Mesothelial cell of epicardium (in vitro differentiated cells): ENCODE measurements at regions not wholly inside any gene's neighbourhood (a gene's known extent, or its start where the extent isn't known, plus 50 kb on each side); places are given as distances from the start of the nearest gene placed in this dataset.

Source experiments
- DNase-seq, 2 experiments: peaks; one replicate each; pipeline ENCODE4 v3.0.0; 2021; ENCODE audit warnings: low spot score in 2 of 2; ENCODE audit not compliant: unreplicated experiment in 2 of 2
- H3K27ac Mint-ChIP-seq: 2 replicates; pipeline ENCODE4 v1.8.0; 2021; ENCODE audit warnings: mixed read lengths
- H3K27me3 Mint-ChIP-seq: 2 replicates; pipeline ENCODE4 v1.8.0; 2021; ENCODE audit warnings: low read depth, mixed read lengths
- H3K36me3 Mint-ChIP-seq: 2 replicates; pipeline ENCODE4 v1.8.0; 2021; ENCODE audit warnings: mixed read lengths
- H3K4me1 Mint-ChIP-seq: 2 replicates; pipeline ENCODE4 v1.8.0; 2021; ENCODE audit warnings: mixed read lengths
- H3K4me3 Mint-ChIP-seq: 2 replicates; pipeline ENCODE4 v1.8.0; 2021; ENCODE audit warnings: mild to moderate bottlenecking, moderate library complexity, mixed read lengths
- H3K9me3 Mint-ChIP-seq: 2 replicates; pipeline ENCODE4 v1.8.0; 2021; ENCODE audit warnings: mixed read lengths
- CTCF ChIP-seq: fragments of 200-600 bp; sonication (generic); IDR thresholded peaks from one replicate; pipeline ENCODE4 v1.5.0; 2021; ENCODE audit warnings: antibody characterized with exemption; ENCODE audit not compliant: unreplicated experiment

GRCh38 chr3:176958560-176958959 is 238.7 kb downstream of the TBL1XR1 start:
- H3K4me1 Mint-ChIP-seq = peaks cover 8% of the 10 kb centered on the region
- TF ChIP-seq CTCF = no peak
- H3K36me3 Mint-ChIP-seq = no peaks in the 10 kb centered on the region
- no peak for DNase-seq
- no peak overlapping the region for H3K4me3 Mint-ChIP-seq
- H3K27me3 Mint-ChIP-seq = no peaks in the 10 kb centered on the region
- H3K9me3 Mint-ChIP-seq = peaks cover 22% of the 10 kb centered on the region
- no peak overlapping the region for H3K27ac Mint-ChIP-seq

- Mint-ChIP-seq H3K36me3 (no peaks in the 10 kb centered on the region), H3K27ac (no peak overlapping the region), H3K4me3 (no peak overlapping the region), H3K9me3 (peaks cover 7% of the 10 kb centered on the region), H3K27me3 (no peaks in the 10 kb centered on the region), H3K4me1 (peaks cover 40% of the 10 kb centered on the region)
- no peak for TF ChIP-seq CTCF
- DNase-seq = no peak
These were observed 242.8 kb downstream of the TBL1XR1 start for GRCh38 chr3:176954517-176954916.

- Mint-ChIP-seq H3K4me3 (no peak overlapping the region), H3K27ac (no peak overlapping the region), H3K4me1 (peaks cover 40% of the 10 kb centered on the region), H3K36me3 (no peaks in the 10 kb centered on the region), H3K27me3 (no peaks in the 10 kb centered on the region), H3K9me3 (peaks cover under 1% of the 10 kb centered on the region)
- no peak for DNase-seq
- TF ChIP-seq CTCF = no peak
These were observed 243.9 kb downstream of the TBL1XR1 start for GRCh38 chr3:176953106-176954060.

- Mint-ChIP-seq H3K27ac (no peak overlapping the region), H3K4me3 (no peak overlapping the region), H3K9me3 (no peaks in the 10 kb centered on the region), H3K4me1 (peaks cover 44% of the 10 kb centered on the region), H3K36me3 (no peaks in the 10 kb centered on the region), H3K27me3 (no peaks in the 10 kb centered on the region)
- no peak for TF ChIP-seq CTCF
- DNase-seq = no peak
These were observed 245.5 kb downstream of the TBL1XR1 start for GRCh38 chr3:176951586-176952292.

DNA sequence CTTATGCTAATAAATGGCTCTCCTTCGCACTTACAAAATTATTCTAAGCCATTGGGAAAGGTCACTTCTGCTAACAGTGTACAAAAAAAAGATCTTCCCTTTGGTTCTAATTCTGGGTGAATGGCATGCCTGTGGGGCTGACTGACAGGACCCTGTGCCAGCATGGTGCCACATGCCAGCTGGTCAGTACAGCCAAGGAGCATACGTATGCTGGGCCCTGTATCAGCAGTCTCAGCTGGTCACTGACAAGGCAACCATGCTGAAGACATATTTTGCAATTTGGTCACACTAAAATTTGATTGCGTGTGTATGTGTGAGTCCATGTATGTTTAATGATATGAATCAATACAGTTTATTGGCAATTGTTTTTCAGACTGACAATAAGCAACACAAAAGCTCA is 246.1 kb downstream of the TBL1XR1 start:
- Mint-ChIP-seq H3K36me3 (no peaks in the 10 kb centered on the region), H3K27me3 (no peaks in the 10 kb centered on the region), H3K9me3 (no peaks in the 10 kb centered on the region), H3K4me3 (no peak overlapping the region), H3K4me1 (peaks cover 44% of the 10 kb centered on the region), H3K27ac (no peak overlapping the region)
- no peak for TF ChIP-seq CTCF
- no peak for DNase-seq
